ENCODE measurements at regions not wholly inside any gene's neighbourhood (a gene's known extent, or its start where the extent isn't known, plus 50 kb on each side); places are given as distances from the start of the nearest gene placed in this dataset.

DNA sequence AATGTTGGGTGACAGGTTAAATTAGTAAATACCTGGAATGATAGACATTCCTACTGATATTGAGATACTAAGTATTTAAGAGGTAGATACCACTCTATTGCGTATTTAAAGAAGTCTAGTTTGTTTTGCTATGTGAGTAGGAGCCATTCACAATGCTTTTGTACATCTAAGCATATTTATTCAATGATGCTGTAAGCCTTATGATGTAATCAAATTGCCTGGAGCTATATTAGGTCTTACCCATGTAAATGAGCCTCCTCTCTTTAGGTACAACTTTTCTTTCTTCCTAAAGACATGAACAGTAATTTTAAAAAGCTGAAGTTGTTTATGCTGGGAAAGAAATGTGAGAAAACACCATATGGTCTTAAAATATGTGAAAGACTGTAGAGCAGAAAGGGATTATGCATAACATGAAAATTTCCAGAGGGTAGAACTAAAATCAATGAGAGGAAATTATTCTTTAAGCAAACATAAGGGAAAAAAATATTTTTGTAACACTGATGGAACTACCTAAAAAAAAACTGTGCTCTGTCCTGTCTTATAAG, 526.7 kb downstream of the EPHA7 start:
- no peak for TF ChIP-seq GABPA (IDR thresholded peaks at IDR 0.05 in 1 of 2, conservative IDR thresholded peaks at IDR 0.05 in 1 of 2)
- no peak for TF ChIP-seq TAF1 (conservative IDR thresholded peaks at IDR 0.05)
- no peak for TF ChIP-seq HNF4A (conservative IDR thresholded peaks at IDR 0.05)
- TF ChIP-seq, protein P1, sequence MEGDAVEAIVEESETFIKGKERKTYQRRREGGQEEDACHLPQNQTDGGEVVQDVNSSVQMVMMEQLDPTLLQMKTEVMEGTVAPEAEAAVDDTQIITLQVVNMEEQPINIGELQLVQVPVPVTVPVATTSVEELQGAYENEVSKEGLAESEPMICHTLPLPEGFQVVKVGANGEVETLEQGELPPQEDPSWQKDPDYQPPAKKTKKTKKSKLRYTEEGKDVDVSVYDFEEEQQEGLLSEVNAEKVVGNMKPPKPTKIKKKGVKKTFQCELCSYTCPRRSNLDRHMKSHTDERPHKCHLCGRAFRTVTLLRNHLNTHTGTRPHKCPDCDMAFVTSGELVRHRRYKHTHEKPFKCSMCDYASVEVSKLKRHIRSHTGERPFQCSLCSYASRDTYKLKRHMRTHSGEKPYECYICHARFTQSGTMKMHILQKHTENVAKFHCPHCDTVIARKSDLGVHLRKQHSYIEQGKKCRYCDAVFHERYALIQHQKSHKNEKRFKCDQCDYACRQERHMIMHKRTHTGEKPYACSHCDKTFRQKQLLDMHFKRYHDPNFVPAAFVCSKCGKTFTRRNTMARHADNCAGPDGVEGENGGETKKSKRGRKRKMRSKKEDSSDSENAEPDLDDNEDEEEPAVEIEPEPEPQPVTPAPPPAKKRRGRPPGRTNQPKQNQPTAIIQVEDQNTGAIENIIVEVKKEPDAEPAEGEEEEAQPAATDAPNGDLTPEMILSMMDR (IDR thresholded peaks at IDR 0.05; ENCODE audit: low read depth, low read length, missing input control): no peak
- no peak for TF ChIP-seq YY1 (IDR thresholded peaks at IDR 0.05)
- TF ChIP-seq, protein P2, sequence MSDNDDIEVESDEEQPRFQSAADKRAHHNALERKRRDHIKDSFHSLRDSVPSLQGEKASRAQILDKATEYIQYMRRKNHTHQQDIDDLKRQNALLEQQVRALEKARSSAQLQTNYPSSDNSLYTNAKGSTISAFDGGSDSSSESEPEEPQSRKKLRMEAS (IDR thresholded peaks at IDR 0.05): no peak
- TF ChIP-seq RAD21 (IDR thresholded peaks at IDR 0.05): no peak

Measured in liver (tissue), 3 donors.